OCI-LY7 (cell line): ENCODE measurements at regions not wholly inside any gene's neighbourhood (a gene's known extent, or its start where the extent isn't known, plus 50 kb on each side); places are given as distances from the start of the nearest gene placed in this dataset.

Experiments used
- BruUV-seq: library from RNA; stranded (reverse); fragments of 400-500 nt; replicated peaks from 2 replicates; lab custom pipeline; 2021; lab: Mats Ljungman, UMichigan
- CTCF ChIA-PET: fragments of 300-600 bp; sonication (Branson Sonifier 250); formaldehyde crosslinking; loops from one replicate; lab custom pipeline; 2022; ENCODE audit warnings: antibody characterized with exemption; ENCODE audit not compliant: unreplicated experiment; lab: Charles Lee
- POLR2A ChIA-PET: fragments of 300-600 bp; sonication (Branson Sonifier 250); formaldehyde crosslinking; loops from one replicate; lab custom pipeline; 2022; ENCODE audit warnings: antibody characterized with exemption; lab: Charles Lee
- DNase-seq: peaks from one replicate; pipeline ENCODE4 v3.0.0-alpha.2; 2015; ENCODE audit warnings: low spot score
- H2AFZ ChIP-seq: fragments of 200-600 bp; sonication (generic), shearing (Covaris generic); 2 replicates; pipeline ENCODE4 v1.6.1; 2014; ENCODE audit warnings: mild to moderate bottlenecking, antibody characterized with exemption, low read length, moderate library complexity
- H3K27ac ChIP-seq: fragments of 200-600 bp; sonication (generic); 2 replicates; pipeline ENCODE4 v1.5.1; 2014; ENCODE audit warnings: mixed run types, low read depth, mild to moderate bottlenecking, moderate library complexity, low read length, inconsistent platforms; ENCODE audit not compliant: poor library complexity, severe bottlenecking
- H3K36me3 ChIP-seq: fragments of 200-600 bp; sonication (generic); 2 replicates; pipeline ENCODE4 v1.6.1; 2014; ENCODE audit warnings: mild to moderate bottlenecking, antibody characterized with exemption, low read length, moderate library complexity, mixed read lengths; ENCODE audit not compliant: insufficient read depth
- H3K4me1 ChIP-seq: fragments of 200-600 bp; sonication (generic); 2 replicates; pipeline ENCODE4 v1.5.1; 2014; ENCODE audit warnings: mild to moderate bottlenecking, low read length; ENCODE audit not compliant: insufficient read depth, poor library complexity, severe bottlenecking
- H3K4me2 ChIP-seq: fragments of 200-600 bp; sonication (generic); 2 replicates; pipeline ENCODE4 v1.6.1; 2014; ENCODE audit warnings: mild to moderate bottlenecking, low read length
- H3K4me3 ChIP-seq: fragments of 200-600 bp; sonication (generic); 2 replicates; pipeline ENCODE4 v1.5.1; 2014; ENCODE audit warnings: mild to moderate bottlenecking, low read depth, low read length; ENCODE audit not compliant: poor library complexity, severe bottlenecking
- H3K79me2 ChIP-seq: fragments of 200-600 bp; sonication (generic); 2 replicates; pipeline ENCODE4 v1.6.1; 2016; ENCODE audit warnings: low read depth, mild to moderate bottlenecking, low read length, moderate library complexity, mixed read lengths; ENCODE audit not compliant: insufficient read depth
- H3K9me2 ChIP-seq: fragments of 200-600 bp; sonication (generic); 2 replicates; pipeline ENCODE4 v1.6.1; 2016; ENCODE audit warnings: mild to moderate bottlenecking, low read length, mixed read lengths; ENCODE audit not compliant: insufficient read depth
- H3K9me3 ChIP-seq: fragments of 200-600 bp; sonication (generic); 2 replicates; pipeline ENCODE4 v1.6.1; 2014; ENCODE audit warnings: mild to moderate bottlenecking, mixed run types, low read length, mixed read lengths
- H4K20me1 ChIP-seq: fragments of 200-600 bp; sonication (generic); 2 replicates; pipeline ENCODE4 v1.6.1; 2014; ENCODE audit warnings: mild to moderate bottlenecking, antibody characterized with exemption, low read length, moderate library complexity, mixed read lengths; ENCODE audit not compliant: insufficient read depth
- CTCF ChIP-seq: fragments of 200-600 bp; sonication (generic); conservative IDR thresholded peaks from 2 replicates; pipeline ENCODE4 v1.5.1; 2014; ENCODE audit warnings: mild to moderate bottlenecking, antibody characterized with exemption, low read length, moderate library complexity, mixed read lengths
- EZH2phosphoT487 ChIP-seq: fragments of 200-600 bp; sonication (generic); IDR thresholded peaks from 2 replicates; pipeline ENCODE4 v1.6.1; 2018; ENCODE audit warnings: low read depth, borderline replicate concordance, mild to moderate bottlenecking, mixed run types, antibody characterized with exemption, low read length, moderate library complexity, mixed read lengths
- intact Hi-C: fragments of 100-400 bp; cut with micrococcal nuclease; formaldehyde crosslinking; loops from one replicate; pipeline ENCODE4 v1.10.0; 2022; ENCODE audit not compliant: unreplicated experiment

GRCh38 chr13:22018076-22018835, 347.4 kb downstream of the FGF9 start:
- Histone ChIP-seq H3K27ac (no peak overlapping the region), H3K36me3 (no peaks in the 10 kb centered on the region), H2AFZ (no peak overlapping the region), H3K9me3 (no peaks in the 10 kb centered on the region), H3K9me2 (no peaks in the 10 kb centered on the region), H4K20me1 (no peaks in the 10 kb centered on the region), H3K4me2 (no peak overlapping the region), H3K79me2 (no peaks in the 10 kb centered on the region), H3K4me1 (no peaks in the 10 kb centered on the region), H3K4me3 (no peak overlapping the region)
- ChIA-PET CTCF (no interaction called here), POLR2A (interaction anchor here (0.5 kb wide), 1 partner anchor 148 kb away, joined by 3 read pairs; no protein-coding TSS in a partner anchor)
- no TSS peak for BruUV-seq
- intact Hi-C loops: no loop called here
- no peak for DNase-seq
- TF ChIP-seq EZH2phosphoT487 (no peak), CTCF (no peak)

GRCh38 chr13:22018836-22019210, 347.9 kb downstream of the FGF9 start:
- Histone ChIP-seq H3K27ac (no peak overlapping the region), H3K4me1 (no peaks in the 10 kb centered on the region), H4K20me1 (no peaks in the 10 kb centered on the region), H3K9me2 (no peaks in the 10 kb centered on the region), H3K36me3 (no peaks in the 10 kb centered on the region), H2AFZ (no peak overlapping the region), H3K79me2 (no peaks in the 10 kb centered on the region), H3K4me2 (no peak overlapping the region), H3K9me3 (no peaks in the 10 kb centered on the region), H3K4me3 (no peak overlapping the region)
- no TSS peak for BruUV-seq
- POLR2A ChIA-PET: interaction anchor here (0.5 kb wide), 1 partner anchor 148 kb away, joined by 3 read pairs; no protein-coding TSS in a partner anchor
- no peak for DNase-seq
- intact Hi-C loops: no loop called here
- CTCF ChIA-PET: no interaction called here
- TF ChIP-seq EZH2phosphoT487: no peak
- TF ChIP-seq CTCF: no peak

GRCh38 chr13:22024381-22024994, 353.6 kb downstream of the FGF9 start:
- POLR2A ChIA-PET: interaction anchor here (0.6 kb wide), 1 partner anchor 321 kb away, joined by 4 read pairs; no protein-coding TSS in a partner anchor
- H2AFZ ChIP-seq: no peak overlapping the region
- no peak for TF ChIP-seq CTCF
- no peak for TF ChIP-seq EZH2phosphoT487
- no peaks in the 10 kb centered on the region for H3K36me3 ChIP-seq
- no peak overlapping the region for H3K27ac ChIP-seq
- BruUV-seq: no TSS peak
- CTCF ChIA-PET: no interaction called here
- H3K79me2 ChIP-seq: no peaks in the 10 kb centered on the region
- no peak for DNase-seq
- H3K9me2 ChIP-seq: no peaks in the 10 kb centered on the region
- H3K4me3 ChIP-seq: no peak overlapping the region
- no peaks in the 10 kb centered on the region for H3K9me3 ChIP-seq
- H4K20me1 ChIP-seq: no peaks in the 10 kb centered on the region
- no peak overlapping the region for H3K4me2 ChIP-seq
- H3K4me1 ChIP-seq: no peaks in the 10 kb centered on the region
- intact Hi-C loops: no loop called here
